Stimulated activated naive CD4-positive, alpha-beta T cell treated with Interleukin-2 at 50 U/mL for 16 hours (primary cell): ENCODE measurements at regions not wholly inside any gene's neighbourhood (a gene's known extent, or its start where the extent isn't known, plus 50 kb on each side); places are given as distances from the start of the nearest gene placed in this dataset.

Experiments used
- DNase-seq: peaks from one replicate; lab custom pipeline; 2025; lab: John Stamatoyannopoulos, UW

GRCh38 chr18:76771192-76771799 lies 51.1 kb upstream of the ZNF236 start:
- DNase-seq, result no peak

GRCh38 chr18:76767954-76768353 lies 54.4 kb upstream of the ZNF236 start:
- no peak for DNase-seq

- no peak for DNase-seq
These were observed 55.9 kb upstream of the ZNF236 start for GRCh38 chr18:76766429-76766828.

GRCh38 chr18:76765649-76766048 lies 56.7 kb upstream of the ZNF236 start:
- DNase-seq, result no peak

- DNase-seq, result no peak
These were observed 58.0 kb upstream of the ZNF236 start for GRCh38 chr18:76764291-76764901.

- DNase-seq, result no peak
These were observed 63.3 kb upstream of the ZNF236 start for GRCh38 chr18:76759056-76759455.

GRCh38 chr18:76757925-76758324 lies 64.4 kb upstream of the ZNF236 start:
- no peak for DNase-seq

- no peak for DNase-seq
These were observed 65.0 kb upstream of the ZNF236 start for GRCh38 chr18:76757335-76757734.

GRCh38 chr18:76756531-76757253 lies 65.7 kb upstream of the ZNF236 start:
- no peak for DNase-seq

- DNase-seq, result no peak
These were observed 68.0 kb upstream of the ZNF236 start for GRCh38 chr18:76754351-76754750.

- DNase-seq, result no peak
These were observed 70.0 kb upstream of the ZNF236 start for GRCh38 chr18:76752400-76752799.

GRCh38 chr18:76750917-76751890 lies 71.2 kb upstream of the ZNF236 start:
- no peak for DNase-seq

GRCh38 chr18:76750269-76750668 lies 72.1 kb upstream of the ZNF236 start:
- no peak for DNase-seq

- no peak for DNase-seq
These were observed 74.7 kb upstream of the ZNF236 start for GRCh38 chr18:76747676-76748075.

- DNase-seq, result no peak
These were observed 81.0 kb upstream of the ZNF236 start for GRCh38 chr18:76741346-76741745.

GRCh38 chr18:76736309-76736708 lies 86.0 kb upstream of the ZNF236 start:
- DNase-seq, result no peak

GRCh38 chr18:76730901-76731300 lies 91.5 kb upstream of the ZNF236 start:
- no peak for DNase-seq

GRCh38 chr18:76727589-76727988 lies 94.8 kb upstream of the ZNF236 start:
- no peak for DNase-seq

- no peak for DNase-seq
These were observed 96.9 kb upstream of the ZNF236 start for GRCh38 chr18:76725445-76725844.

GRCh38 chr18:76722224-76723061 lies 99.9 kb upstream of the ZNF236 start:
- DNase-seq, result no peak
